ENCODE measurements at regions not wholly inside any gene's neighbourhood (a gene's known extent, or its start where the extent isn't known, plus 50 kb on each side); places are given as distances from the start of the nearest gene placed in this dataset.
"Not testable (repeated sequence)": the region's sequence is repeated elsewhere in the genome, so short reads cannot be mapped to it uniquely, and the experiment has no call there.

DNA sequence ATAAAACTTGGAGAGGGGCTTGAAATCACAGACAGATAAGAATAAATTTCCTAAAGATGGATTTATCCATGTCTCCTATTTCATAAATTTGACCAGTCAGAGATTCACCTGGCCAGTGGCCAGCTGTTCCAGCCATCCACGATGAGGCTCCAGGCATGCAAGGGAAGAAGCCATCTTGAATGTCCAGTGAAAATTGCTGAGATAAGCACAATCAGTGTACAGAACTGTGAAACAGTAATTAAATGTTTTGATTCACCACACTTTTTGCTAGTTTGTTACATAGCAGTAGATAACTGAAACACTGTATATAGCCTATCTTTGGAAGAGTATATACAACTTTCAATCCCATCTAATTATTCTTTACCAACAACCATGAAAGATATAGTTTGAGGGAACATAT is 163.5 kb downstream of the HINT1 start:
- DNase-seq, result no peak

GRCh38 chr5:131000289-131000688 is 164.8 kb downstream of the HINT1 start:
- no peak for DNase-seq

GRCh38 chr5:130996720-130997119 is 168.3 kb downstream of the HINT1 start:
- not testable (repeated sequence) for DNase-seq

DNA sequence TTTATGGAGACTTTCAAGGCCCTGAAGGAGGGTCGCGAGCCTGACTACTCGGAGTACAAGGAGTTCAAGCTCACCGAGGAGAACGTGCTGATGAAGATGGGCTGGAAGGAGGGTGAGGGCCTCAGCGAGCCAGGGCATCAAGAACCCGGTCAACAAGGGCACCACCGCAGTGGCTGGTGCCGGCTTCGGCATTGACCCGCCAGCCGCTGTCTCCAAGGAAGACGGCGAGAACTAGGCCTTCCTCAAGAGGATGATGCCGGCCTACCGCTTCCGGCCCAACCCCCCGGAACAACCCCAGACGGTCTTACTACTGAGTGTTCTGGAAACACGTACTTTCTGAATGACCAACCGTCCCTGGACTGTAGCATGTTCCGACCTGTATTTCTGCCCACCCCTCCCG is 169.2 kb downstream of the HINT1 start:
- no peak for DNase-seq

DNA sequence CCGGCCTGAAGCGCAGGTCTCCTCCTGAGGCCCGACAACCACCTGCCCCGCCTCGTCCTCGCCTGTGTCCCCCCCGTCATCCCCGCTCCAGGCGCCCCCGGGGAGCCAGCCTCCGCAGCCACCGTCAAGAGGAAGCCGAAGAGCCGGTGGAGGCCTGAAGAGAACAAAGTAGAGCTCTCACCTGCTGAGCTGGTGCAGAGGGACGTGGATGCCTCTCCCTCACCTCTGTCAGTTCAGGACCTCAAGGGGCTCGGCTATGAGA is 169.9 kb downstream of the HINT1 start:
- DNase-seq, result no peak

GRCh38 chr5:130994496-130995253 is 170.4 kb downstream of the HINT1 start:
- DNase-seq, result no peak

- no peak for DNase-seq
These were observed 172.4 kb downstream of the HINT1 start for GRCh38 chr5:130992621-130993020.

DNA sequence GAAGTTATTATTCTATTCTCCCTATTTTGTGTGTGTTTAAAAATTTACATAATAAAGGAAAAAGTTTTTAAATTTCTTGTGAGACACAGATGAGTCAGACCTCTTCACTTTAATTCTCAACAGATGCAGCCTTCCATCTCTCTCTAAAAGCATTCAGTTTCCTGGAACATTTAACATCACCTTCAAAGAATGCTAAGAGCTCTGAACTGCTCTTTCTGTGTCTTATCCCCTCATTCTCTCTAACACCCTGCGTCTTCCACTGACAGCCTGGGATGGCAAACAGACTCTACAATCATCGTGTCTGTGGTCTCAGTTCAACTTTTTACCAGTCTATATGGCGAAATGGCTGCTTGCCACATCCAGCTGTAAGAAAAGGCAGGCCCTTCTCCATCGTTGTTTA is 173.0 kb downstream of the HINT1 start:
- DNase-seq, result no peak

- DNase-seq, result no peak
These were observed 179.3 kb downstream of the HINT1 start for GRCh38 chr5:130985776-130986175.

- no peak for DNase-seq
These were observed 183.4 kb downstream of the HINT1 start for GRCh38 chr5:130981663-130982062.

DNA sequence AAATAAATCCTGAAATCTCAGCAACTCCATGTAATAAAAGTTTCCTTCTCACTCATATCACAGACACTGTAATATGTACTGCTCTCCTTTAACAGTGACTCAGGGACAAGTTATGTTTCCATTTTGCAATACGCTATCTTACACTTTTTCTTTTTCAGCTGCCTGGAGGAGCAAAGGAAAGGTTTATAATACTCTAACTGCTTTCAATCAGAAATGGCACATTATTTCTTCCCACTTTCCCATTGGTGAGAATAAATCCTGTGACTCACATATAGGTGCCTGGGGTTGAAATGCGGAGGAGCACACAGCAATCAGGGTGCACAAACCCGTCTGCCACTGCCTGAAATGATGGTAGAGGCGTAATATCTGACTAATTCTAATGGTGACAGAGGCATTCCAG is 186.6 kb downstream of the HINT1 start:
- no peak for DNase-seq

DNA sequence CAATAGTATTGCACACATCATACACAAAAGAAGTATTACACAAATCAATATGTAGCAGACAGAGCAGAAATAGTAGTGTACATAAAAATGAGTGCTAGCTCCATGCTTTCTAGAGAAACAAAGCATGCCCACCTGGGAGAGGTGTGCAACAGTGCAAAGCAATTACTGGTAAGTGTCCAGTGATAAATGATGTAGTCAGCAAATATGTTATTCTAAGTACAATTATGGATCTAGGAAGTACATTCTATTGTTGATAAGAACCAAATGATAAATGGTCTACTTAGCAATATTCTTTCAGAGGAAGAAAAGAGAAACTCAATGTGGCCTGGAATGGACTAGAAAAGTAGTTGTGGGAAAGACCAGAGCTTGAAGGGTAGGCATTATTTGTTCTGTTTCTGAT is 188.6 kb downstream of the HINT1 start:
- no peak for DNase-seq

DNA sequence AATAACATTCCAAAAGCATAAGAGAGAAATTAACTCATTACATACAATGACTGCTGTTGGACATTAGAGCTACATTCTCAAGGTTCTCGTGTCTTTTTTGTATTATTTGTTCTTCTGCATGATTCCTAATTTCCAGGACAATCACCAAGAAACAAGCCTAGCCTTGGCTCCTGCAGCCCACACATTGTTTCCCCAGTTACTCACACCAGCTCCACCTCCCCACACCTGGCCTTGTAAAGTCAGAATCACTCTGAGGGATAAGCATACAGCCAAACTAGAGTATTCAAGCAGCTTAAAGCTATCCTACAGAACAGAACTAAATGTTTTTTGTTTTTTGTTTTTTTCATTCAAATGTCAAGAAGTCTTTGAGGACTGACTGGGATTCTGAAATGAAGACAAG is 189.2 kb downstream of the HINT1 start:
- no peak for DNase-seq

DNA sequence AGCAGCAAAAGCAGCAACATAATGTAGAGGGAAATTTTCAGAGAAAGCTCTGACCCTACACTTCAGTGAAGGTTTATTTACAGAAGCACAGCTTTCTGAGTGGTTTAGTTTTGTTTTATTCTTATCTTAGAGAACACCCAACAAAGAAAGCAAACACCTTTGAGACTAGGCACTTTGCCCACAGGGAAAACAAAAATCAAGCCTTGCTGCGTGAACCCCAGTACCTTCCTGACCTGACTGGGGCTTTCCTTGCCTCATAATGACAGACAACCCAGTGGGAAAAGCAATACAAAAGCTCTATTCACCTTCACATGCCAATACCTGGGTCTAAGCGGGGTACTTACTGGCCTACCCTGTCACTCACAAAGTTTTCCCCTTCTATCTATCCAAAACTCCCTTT is 189.8 kb downstream of the HINT1 start:
- DNase-seq, result no peak

- no peak for DNase-seq
These were observed 190.9 kb downstream of the HINT1 start for GRCh38 chr5:130974021-130974683.

DNA sequence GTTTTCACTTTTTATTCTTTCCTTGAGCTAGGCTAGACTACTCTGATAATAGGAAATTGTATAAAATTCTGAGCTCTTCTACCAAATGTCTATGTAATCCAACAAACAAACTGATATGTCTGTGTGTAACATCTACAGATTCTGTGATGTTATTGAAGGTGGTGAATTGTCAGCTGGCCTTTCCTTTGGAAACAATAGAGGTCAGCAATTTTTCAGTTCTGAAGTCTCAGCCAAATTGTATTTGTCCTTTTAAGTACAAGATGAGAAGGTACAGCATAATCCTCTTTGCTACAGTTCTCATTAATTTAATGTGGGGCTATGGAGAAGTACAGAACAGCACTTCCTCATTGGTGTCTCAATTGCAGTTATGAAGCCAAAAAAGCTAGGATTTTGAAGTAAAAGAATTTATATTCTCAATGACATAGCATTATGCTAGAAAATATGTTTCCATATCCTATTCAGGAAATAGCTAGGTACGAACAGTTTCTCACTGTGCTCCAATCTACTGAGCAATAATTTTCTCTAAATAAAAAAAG is 198.0 kb downstream of the HINT1 start:
- no peak for DNase-seq

DNA sequence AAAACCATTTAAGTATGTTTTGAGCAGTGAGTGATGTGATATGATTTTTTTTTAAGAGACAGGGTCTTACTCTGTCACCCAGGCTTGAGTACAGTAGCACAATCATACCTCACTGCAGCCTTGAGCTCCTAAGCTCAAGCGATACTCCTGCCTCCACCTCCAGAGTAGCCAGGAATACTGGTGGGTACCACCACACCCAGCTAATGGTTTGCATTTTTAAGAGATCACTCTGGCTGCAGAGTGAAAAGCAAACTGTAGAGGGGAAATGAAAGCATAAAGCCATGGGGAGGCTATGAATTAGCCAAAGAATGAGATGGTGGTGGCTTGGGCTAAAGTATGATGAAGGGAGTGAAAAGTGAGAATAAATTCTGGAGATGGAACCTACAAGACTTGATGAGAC is 199.1 kb downstream of the HINT1 start:
- DNase-seq, result no peak

GRCh38 chr5:130965360-130965759 is 199.7 kb downstream of the HINT1 start:
- no peak for DNase-seq

DNA sequence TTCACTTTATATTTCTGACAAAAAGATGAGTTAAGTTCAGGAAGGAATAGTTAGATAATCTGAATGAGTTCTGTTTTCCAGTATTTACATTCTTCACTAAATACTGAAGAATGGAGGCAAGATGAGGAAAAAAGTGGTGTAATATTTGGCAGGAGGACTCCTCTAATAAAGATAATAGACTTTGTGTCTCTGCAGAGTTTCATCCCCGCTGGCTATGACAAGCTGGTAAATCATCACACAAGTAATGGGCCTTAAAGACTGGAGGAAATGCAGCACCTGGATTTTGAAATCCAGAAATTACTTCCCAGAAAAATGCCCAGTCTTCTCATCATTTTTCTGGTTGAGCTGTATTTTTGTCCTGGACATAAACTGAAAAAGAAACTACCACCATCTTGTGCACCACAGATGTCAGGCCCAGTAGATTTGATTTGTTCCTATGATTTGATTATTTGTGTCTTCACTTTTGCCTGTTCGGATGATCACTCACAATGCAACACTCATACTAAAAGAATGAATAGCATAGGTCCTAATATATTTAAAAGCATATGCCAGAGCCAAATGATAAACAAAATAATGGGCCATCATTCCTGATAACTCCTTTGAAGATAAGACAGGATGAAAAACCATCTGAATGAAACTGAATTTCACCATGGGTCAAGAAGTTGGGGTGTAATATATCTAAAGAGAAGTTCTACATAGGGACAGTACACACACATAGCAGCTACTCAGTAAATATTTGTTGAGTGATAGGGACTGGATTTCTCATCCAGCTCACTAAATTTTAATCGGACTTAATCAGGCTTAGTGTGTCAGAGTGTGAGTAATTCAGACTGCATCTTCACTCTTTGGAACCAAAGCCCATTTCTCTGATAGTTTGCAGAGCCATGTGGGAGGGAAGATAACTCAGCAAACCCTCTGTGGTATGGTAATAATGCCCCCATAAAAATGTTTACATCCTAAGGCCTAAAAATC is 200.5 kb downstream of the HINT1 start:
- no peak for DNase-seq

DNA sequence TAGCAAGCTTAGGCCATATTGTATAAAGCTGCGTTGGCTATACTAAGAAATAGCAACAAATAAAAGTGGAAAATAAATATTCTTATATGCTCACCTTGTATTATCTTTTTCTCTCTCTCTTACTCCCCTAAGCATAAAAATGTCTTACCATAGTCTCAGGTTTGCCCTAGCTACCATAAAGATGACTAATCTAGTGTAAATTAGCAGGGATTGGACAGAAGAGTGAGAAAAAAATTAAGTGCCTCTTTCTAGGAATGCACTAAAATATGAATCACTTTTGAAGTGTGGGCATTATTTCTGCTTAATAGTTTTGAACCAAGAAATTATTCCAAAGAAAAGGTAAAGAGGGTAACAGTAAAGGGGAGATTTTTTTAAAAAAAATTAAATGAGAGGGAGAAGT is 201.3 kb downstream of the HINT1 start:
- no peak for DNase-seq

- DNase-seq, result no peak
These were observed 207.9 kb downstream of the HINT1 start for GRCh38 chr5:130957151-130957550.

DNA sequence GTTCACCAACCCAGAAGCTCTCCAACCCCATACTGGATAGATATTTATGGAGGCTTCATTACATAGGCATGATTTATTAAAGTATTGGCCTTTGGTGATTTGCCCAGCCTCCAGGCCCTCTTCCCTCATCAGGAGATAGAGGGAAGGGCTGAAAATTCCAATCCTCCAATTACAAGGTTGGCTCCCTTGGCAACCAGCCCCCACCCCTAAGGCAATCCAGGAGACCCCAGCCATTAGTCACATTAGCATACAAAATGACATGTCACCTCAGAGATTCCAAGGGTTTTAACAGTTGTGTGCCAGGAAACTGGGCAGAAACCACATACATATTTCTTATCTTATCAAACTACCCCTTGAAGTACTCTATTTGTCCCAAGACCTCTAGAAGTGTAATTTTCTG is 210.0 kb downstream of the HINT1 start:
- no peak for DNase-seq

GRCh38 chr5:130954336-130954735 is 210.7 kb downstream of the HINT1 start:
- no peak for DNase-seq

DNA sequence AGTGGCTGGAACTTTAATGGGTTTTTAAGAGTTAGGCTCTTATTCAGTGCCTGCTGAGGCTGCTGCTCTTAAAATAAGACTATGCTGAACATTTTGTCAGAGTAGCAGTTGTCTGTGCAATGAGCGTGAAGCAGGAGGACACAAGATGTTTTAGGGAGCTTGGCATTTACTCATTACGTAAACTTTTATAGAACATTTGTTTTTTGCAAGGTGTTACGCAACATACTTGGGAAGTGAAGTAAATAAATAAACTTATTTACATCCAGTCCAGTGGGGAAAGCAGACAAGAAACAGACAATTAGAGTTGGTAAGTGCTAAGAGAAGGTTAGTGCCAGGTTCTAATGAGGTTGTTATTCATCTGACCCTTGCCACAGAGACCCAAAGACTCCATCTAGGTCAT is 226.0 kb downstream of the HINT1 start:
- no peak for DNase-seq

Data from stimulated activated CD4-positive, alpha-beta T cell treated with anti-CD3 and anti-CD28 coated beads, Interleukin-15, amount 100 ng/mL, for 24 hours (primary cell).